GDM1 (cell line): ENCODE measurements at regions not wholly inside any gene's neighbourhood (a gene's known extent, or its start where the extent isn't known, plus 50 kb on each side); places are given as distances from the start of the nearest gene placed in this dataset.

Source experiments
- DNase-seq: peaks from one replicate; lab custom pipeline; 2025; lab: John Stamatoyannopoulos, UW

DNA sequence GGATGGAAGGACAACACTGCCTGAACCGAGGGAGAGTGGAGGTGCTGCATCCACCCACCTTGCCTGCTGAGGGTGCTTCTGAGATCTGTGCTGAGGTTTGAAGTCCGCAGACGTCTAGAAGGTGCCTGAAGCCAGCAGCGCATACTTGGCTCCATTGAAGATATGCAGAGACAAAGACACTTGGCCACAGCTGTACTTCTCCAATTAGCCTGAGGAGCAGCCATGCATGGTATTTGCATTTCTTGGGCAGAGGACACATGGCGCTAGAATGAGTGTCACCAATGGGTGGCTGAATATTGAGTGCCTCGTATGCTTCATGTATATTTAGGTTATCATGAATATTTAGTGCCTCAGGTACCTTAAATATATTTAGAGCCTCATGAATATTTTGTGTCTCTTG is 128.7 kb upstream of the ATP6AP2 start:
- no peak for DNase-seq

DNA sequence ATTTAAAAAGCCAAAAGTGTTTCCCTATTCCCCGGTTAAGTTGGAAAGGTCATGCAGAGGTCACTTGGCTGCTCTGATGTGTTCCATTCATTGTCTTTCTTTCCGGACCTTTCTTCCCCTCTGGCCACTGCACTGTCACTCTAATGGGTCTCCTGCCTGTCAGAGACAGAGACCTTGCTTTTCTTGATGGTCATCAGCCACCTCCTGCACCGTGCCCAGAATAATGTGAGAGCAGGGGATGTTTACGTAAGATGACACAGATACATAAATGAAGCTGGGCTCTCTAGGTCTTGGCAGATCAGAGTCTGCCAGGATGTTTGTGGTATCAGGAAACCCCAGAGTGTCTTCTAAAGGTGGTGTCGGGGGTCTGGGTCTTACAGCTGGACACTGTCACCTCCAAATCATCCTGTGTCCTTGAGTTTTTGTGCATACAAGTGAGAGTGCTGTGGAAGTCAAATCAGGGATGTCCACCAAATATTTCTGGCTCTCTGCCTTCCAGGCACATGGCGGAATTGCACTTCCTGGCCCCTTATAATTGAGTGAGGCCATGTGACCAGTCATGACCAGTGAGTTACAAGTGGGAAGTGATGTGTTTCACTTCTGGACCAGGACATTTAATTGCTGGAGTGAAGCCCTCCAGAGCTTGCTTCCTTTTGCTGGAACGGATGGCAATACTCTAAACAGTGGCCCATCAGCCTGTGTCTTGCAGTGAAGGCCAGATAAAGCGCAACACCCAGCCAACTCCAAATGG is 130.6 kb upstream of the ATP6AP2 start:
- DNase-seq = no peak

DNA sequence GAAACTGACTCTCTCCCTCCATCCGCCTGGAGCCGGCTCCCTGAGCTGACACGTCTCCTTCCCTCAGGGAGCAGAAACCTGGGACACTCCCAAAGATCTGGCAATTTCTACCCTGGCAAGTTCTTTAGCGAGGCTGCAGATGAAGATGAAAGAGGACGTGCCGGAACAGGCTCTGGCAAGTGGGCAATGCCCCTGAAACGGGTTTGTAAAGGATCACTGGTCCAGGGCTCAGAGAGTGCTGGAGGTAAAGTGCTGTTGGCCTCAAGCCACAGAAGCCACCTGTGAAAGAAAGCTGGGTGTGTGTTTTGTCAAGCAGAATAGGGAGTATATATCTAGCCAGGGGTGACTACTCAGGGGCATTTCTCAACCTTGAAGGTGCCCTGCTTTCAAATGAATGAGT is 131.4 kb upstream of the ATP6AP2 start:
- DNase-seq = no peak

GRCh38 chrX:40448793-40449192 is 132.0 kb upstream of the ATP6AP2 start:
- no peak for DNase-seq

- DNase-seq = no peak
Observed at GRCh38 chrX:40446921-40447320, 133.8 kb upstream of the ATP6AP2 start.

DNA sequence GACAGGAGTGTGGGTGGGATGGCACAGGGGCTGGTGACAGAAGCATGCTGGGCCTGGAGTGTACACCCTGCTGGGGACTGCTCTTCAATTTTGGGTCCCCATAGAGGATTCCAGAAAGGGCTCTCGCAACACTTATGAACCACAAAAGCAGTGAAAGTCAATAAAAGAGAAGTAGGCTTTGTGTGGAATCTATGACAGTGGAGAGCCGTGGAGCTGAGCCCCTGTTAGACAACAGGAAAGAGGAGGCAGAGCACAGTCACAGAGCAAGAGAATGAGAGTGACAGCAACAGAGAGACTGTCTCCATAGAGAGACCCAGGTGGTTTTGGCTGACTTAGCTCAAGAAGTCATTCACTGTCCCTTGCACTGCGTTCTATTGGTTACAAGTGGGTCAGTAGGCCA is 135.1 kb upstream of the ATP6AP2 start:
- DNase-seq = no peak

GRCh38 chrX:40444798-40445496 is 135.8 kb upstream of the ATP6AP2 start:
- DNase-seq = no peak

DNA sequence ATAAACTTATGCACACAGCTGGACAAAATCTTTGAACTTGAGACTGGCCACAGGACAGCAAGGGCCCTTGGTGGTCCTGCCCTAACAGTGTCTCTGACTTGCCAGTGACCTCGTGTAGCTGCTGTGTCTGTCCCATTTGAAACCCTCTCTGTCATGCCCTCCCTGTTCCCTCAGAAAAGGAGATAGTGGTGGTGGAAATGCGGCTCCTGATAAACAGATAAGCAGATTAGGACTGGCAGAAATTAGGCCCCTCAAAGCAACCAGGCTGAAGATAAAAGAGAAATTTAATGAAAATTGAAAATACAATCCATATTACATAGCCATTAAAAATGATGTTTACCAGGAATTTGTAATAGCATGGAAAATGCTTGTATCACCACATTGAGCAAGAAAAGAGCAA is 136.6 kb upstream of the ATP6AP2 start:
- DNase-seq = no peak

GRCh38 chrX:40440866-40441265 is 139.9 kb upstream of the ATP6AP2 start:
- DNase-seq = no peak

GRCh38 chrX:40439625-40440532 is 140.9 kb upstream of the ATP6AP2 start:
- DNase-seq = no peak

GRCh38 chrX:40437348-40437747 is 143.4 kb upstream of the ATP6AP2 start:
- DNase-seq = no peak

DNA sequence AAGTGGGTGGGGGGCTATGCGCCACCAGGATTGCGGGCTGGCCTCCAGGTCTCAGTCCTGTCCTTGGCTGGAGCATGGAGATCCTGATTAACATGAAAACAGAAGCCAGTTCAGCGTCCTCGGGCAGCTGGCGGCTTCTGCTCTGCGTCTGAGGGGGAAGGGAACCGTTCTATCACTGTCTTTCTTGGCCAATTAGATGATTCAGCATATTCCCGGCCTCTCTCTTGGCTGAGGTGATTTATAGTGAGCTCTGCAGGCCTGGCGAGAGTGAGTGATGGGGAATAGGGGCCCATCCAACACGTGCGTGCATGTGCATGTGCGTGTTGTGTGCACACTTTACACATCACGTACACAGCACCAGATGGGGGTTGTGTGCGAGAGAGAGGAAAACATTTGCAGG is 145.8 kb upstream of the ATP6AP2 start:
- DNase-seq = peak; percentile 50

GRCh38 chrX:40434443-40434842 is 146.3 kb upstream of the ATP6AP2 start:
- no peak for DNase-seq

- DNase-seq = no peak
Observed at GRCh38 chrX:40433160-40433559, 147.6 kb upstream of the ATP6AP2 start.

DNA sequence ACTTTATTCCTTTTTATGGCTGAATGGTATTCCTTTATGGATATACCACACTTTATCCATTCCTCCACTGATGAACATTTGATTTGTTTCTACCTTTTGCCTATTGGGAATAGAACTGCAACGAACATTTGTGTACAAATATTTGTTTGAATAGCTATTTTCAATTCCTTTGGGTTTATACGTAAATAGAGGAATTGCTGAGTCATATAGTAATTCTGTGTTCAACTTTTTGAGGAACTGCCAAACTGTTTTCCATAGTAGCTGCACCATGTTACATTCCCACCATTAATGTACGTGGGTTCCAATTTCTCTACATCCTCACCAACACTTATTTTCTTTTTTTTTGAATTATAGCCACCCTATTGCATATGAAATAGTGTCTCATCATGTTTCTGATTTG is 156.5 kb upstream of the ATP6AP2 start:
- no peak for DNase-seq

- DNase-seq = no peak
Observed at GRCh38 chrX:40423299-40423698, 157.5 kb upstream of the ATP6AP2 start.

- no peak for DNase-seq
Observed at GRCh38 chrX:40422021-40422420, 158.7 kb upstream of the ATP6AP2 start.

DNA sequence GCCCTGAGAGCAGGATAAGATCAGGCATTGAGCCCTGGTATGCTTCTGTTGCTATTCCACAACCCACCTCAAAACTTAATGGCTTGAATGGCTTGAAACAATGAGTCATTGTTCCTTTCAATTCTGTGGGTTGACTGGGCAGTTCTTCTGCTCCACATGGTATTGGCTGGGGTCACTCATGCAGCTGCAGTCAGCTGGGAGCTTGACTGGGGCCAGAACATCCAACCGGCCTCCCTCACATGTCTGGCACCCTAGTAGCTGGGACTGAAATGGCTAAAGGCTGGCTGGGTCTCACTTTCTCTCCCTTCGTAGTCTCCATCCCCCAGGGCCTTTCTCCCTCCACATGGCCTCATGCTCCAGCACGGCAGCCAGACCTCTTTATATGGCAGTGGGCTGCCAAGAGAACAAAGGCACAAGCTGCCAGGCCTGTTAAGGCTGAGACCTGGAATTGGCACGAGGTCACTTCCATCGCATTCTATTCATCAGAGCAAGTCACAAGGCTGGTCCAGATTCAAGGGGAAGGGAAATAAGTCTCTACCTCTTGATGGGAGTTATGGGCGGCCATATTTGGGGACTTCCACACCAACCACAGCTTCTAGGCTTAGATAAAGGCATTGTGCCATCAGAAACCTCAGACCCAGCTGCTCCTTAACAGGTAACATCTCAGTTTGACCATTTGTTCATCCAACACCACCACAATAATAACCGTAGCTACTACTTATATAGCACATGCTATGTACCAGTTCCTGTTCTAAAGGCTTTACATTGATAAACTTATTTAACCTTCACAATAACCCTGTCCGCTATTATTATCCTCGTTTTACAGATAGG is 159.7 kb upstream of the ATP6AP2 start:
- no peak for DNase-seq

- DNase-seq = no peak
Observed at GRCh38 chrX:40418813-40419195, 162.0 kb upstream of the ATP6AP2 start.

GRCh38 chrX:40418146-40418812 is 162.5 kb upstream of the ATP6AP2 start:
- DNase-seq = no peak

DNA sequence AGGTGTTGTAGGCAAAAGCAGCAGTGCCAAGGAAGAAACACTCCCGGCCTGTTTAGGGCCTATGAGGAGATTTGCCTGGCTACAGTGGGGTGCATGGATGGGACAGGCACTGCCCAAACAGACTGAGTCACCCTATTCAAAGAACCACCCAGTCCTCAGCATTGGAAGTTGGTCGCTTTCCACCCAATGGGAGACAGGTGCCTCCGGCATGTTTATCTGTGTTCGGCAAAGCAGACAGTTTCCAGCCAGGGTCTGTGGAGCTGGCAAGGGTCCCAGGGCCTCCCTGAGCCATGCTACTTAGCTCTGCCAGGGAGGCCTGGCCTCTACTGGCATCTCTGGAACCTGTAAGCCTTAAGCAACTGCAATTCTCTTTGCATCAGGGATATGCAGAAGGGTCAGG is 165.1 kb upstream of the ATP6AP2 start:
- no peak for DNase-seq
